Transverse colon (tissue), 4 donors: ENCODE measurements at regions not wholly inside any gene's neighbourhood (a gene's known extent, or its start where the extent isn't known, plus 50 kb on each side); places are given as distances from the start of the nearest gene placed in this dataset.

Source experiments
- EP300 ChIP-seq: sonication (generic); formaldehyde crosslinking; IDR thresholded peaks from one replicate; pipeline ENCODE4 v1.6.1; 2017; ENCODE audit warnings: antibody characterized with exemption, low read depth
- POLR2A ChIP-seq: fragments of 450-650 bp; IDR thresholded peaks from one replicate; pipeline ENCODE4 v1.6.1; 2016; ENCODE audit warnings: antibody characterized with exemption, mild to moderate bottlenecking, moderate library complexity
- POLR2AphosphoS5 ChIP-seq, 3 donors: sonication (generic); formaldehyde crosslinking; IDR thresholded peaks; one replicate each; pipeline ENCODE4 v1.6.1; 2016; ENCODE audit warnings: antibody characterized with exemption in 3 of 3
- TF ChIP-seq, protein P1 (sequence below), 5 experiments: fragments of 200-600 bp in 3 of 5; fragments of 450-650 bp in 2 of 5; sonication (generic) in 3 of 5; IDR thresholded peaks; 1 replicate in 2 of 5; 2 replicates in 3 of 5; pipeline ENCODE4 v1.5.1; 2016 to 2017; ENCODE audit warnings: antibody characterized with exemption in 5 of 5, inconsistent platforms in 3 of 5, mild to moderate bottlenecking in 2 of 5, moderate library complexity in 1 of 5

DNA sequence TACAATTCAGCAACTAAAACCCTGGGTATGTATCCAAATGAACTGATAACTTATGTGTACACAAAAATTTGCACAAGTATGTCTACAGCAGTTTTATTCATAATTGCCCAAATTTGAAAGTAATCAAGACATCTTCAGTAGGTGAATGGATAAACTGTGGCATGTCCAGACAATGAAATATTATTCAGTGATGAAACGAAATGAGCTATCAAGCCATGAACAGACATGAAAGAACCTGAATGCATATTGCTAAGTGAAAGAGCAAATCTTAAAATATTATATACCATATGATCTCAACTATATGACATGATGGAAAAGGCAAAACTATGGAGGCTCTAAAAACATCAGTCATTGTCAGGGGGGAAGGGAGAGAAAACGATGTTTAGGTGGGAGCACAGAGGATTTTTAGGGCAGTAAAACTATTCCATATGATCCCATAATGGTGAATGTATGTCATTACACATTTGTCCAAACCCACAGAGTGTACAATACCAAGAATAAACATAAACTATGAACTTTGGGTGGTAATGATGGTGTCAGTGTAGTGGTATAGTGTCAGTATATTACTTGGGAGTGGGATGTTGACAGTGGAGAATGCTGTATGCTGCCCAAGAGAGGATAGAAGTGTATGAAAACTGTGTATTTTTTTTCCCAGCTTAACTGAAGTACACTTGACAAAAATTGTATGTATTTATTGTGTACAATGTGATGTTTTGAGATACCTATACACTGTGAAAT, 92.8 kb upstream of the PPP2R5A start:
- TF ChIP-seq POLR2A (no peak), POLR2AphosphoS5 (IDR thresholded peaks at IDR 0.05) (no peak), EP300 (no peak)
- TF ChIP-seq, protein P1, sequence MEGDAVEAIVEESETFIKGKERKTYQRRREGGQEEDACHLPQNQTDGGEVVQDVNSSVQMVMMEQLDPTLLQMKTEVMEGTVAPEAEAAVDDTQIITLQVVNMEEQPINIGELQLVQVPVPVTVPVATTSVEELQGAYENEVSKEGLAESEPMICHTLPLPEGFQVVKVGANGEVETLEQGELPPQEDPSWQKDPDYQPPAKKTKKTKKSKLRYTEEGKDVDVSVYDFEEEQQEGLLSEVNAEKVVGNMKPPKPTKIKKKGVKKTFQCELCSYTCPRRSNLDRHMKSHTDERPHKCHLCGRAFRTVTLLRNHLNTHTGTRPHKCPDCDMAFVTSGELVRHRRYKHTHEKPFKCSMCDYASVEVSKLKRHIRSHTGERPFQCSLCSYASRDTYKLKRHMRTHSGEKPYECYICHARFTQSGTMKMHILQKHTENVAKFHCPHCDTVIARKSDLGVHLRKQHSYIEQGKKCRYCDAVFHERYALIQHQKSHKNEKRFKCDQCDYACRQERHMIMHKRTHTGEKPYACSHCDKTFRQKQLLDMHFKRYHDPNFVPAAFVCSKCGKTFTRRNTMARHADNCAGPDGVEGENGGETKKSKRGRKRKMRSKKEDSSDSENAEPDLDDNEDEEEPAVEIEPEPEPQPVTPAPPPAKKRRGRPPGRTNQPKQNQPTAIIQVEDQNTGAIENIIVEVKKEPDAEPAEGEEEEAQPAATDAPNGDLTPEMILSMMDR (IDR thresholded peaks at IDR 0.05): no peak
